ENCODE measurements at regions not wholly inside any gene's neighbourhood (a gene's known extent, or its start where the extent isn't known, plus 50 kb on each side); places are given as distances from the start of the nearest gene placed in this dataset.

- H3K27ac ChIP-seq, result no peak overlapping the region
- no peaks in the 10 kb centered on the region for H3K9me2 ChIP-seq (ENCODE audit: insufficient read depth)
- H3K9me3 ChIP-seq (ENCODE audit: insufficient read depth, low read depth), result no peaks in the 10 kb centered on the region
- H3K36me3 ChIP-seq (ENCODE audit: low read depth), result no peaks in the 10 kb centered on the region
- CTCF ChIA-PET, result no interaction called here
- TF ChIP-seq EZH2 (IDR thresholded peaks at IDR 0.05; ENCODE audit: low read depth) (no peak), CTCF (conservative IDR thresholded peaks at IDR 0.05) (no peak)
- DNase-seq, result no peak
- H3K4me3 ChIP-seq, result no peak overlapping the region
- H3K79me2 ChIP-seq (ENCODE audit: low read depth), result no peaks in the 10 kb centered on the region
- H3F3A ChIP-seq (ENCODE audit: insufficient read depth, low read depth), result no peaks in the 10 kb centered on the region
- H3K4me1 ChIP-seq (replicated peaks; ENCODE audit: insufficient read depth), result no peaks in the 10 kb centered on the region
- intact Hi-C loops (cut with micrococcal nuclease; ENCODE audit: unreplicated experiment), result no loop called here
- no TSS peak for BruUV-seq (replicated peaks)
- no peaks in the 10 kb centered on the region for H3K27me3 ChIP-seq (ENCODE audit: insufficient read depth, low read depth)
- POLR2A ChIA-PET (ENCODE audit: unreplicated experiment), result no interaction called here
- no peak overlapping the region for H3K4me2 ChIP-seq
- no peaks in the 10 kb centered on the region for H4K20me1 ChIP-seq (ENCODE audit: insufficient read depth)
- no peak overlapping the region for H2AFZ ChIP-seq
Measured at GRCh38 chr1:104294259-104294658, 544.6 kb downstream of the AMY1C start.

GRCh38 chr1:104295511-104295910 lies 545.8 kb downstream of the AMY1C start:
- Histone ChIP-seq H3K79me2 (ENCODE audit: low read depth) (no peaks in the 10 kb centered on the region), H3K27ac (no peak overlapping the region), H3F3A (ENCODE audit: insufficient read depth, low read depth) (no peaks in the 10 kb centered on the region), H3K9me3 (ENCODE audit: insufficient read depth, low read depth) (no peaks in the 10 kb centered on the region), H3K4me2 (no peak overlapping the region), H2AFZ (no peak overlapping the region), H3K27me3 (ENCODE audit: insufficient read depth, low read depth) (no peaks in the 10 kb centered on the region), H3K4me3 (no peak overlapping the region), H4K20me1 (ENCODE audit: insufficient read depth) (no peaks in the 10 kb centered on the region), H3K9me2 (ENCODE audit: insufficient read depth) (no peaks in the 10 kb centered on the region), H3K4me1 (replicated peaks; ENCODE audit: insufficient read depth) (no peaks in the 10 kb centered on the region), H3K36me3 (ENCODE audit: low read depth) (no peaks in the 10 kb centered on the region)
- ChIA-PET CTCF (no interaction called here), POLR2A (ENCODE audit: unreplicated experiment) (no interaction called here)
- TF ChIP-seq CTCF (conservative IDR thresholded peaks at IDR 0.05) (no peak), EZH2 (IDR thresholded peaks at IDR 0.05; ENCODE audit: low read depth) (no peak)
- BruUV-seq (replicated peaks), result no TSS peak
- DNase-seq, result no peak
- intact Hi-C loops (cut with micrococcal nuclease; ENCODE audit: unreplicated experiment), result no loop called here

GRCh38 chr1:104309673-104310072 lies 560.0 kb downstream of the AMY1C start:
- TF ChIP-seq CTCF (conservative IDR thresholded peaks at IDR 0.05), result no peak
- TF ChIP-seq EZH2 (IDR thresholded peaks at IDR 0.05; ENCODE audit: low read depth), result no peak
- H3K36me3 ChIP-seq (ENCODE audit: low read depth), result no peaks in the 10 kb centered on the region
- H3K9me2 ChIP-seq (ENCODE audit: insufficient read depth), result no peaks in the 10 kb centered on the region
- no peaks in the 10 kb centered on the region for H3K4me1 ChIP-seq (replicated peaks; ENCODE audit: insufficient read depth)
- BruUV-seq (replicated peaks), result no TSS peak
- ChIA-PET CTCF (no interaction called here), POLR2A (ENCODE audit: unreplicated experiment) (no interaction called here)
- no peaks in the 10 kb centered on the region for H3K9me3 ChIP-seq (ENCODE audit: insufficient read depth, low read depth)
- H3K4me2 ChIP-seq, result no peak overlapping the region
- intact Hi-C loops (cut with micrococcal nuclease; ENCODE audit: unreplicated experiment), result no loop called here
- no peaks in the 10 kb centered on the region for H3K27me3 ChIP-seq (ENCODE audit: insufficient read depth, low read depth)
- no peaks in the 10 kb centered on the region for H4K20me1 ChIP-seq (ENCODE audit: insufficient read depth)
- no peak overlapping the region for H3K27ac ChIP-seq
- DNase-seq, result no peak
- H2AFZ ChIP-seq, result 0 out of 2 replicates have a peak overlapping the region, but pooled peaks have one; percentile 39
- H3F3A ChIP-seq (ENCODE audit: insufficient read depth, low read depth), result no peaks in the 10 kb centered on the region
- no peak overlapping the region for H3K4me3 ChIP-seq
- no peaks in the 10 kb centered on the region for H3K79me2 ChIP-seq (ENCODE audit: low read depth)

Measured in PC-9 (cell line).